Astrocyte (in vitro differentiated cells and primary cell): ENCODE measurements at regions not wholly inside any gene's neighbourhood (a gene's known extent, or its start where the extent isn't known, plus 50 kb on each side); places are given as distances from the start of the nearest gene placed in this dataset.

Source experiments
- DNase-seq: peaks from one replicate; pipeline ENCODE4 v3.0.0-alpha.2; 2010; ENCODE audit warnings: low read depth
- FAIRE-seq: peaks from 2 replicates; lab custom pipeline; 2011; peaks lifted over from hg19 to GRCh38; lab: Jason Lieb, UNC
- H2AFZ ChIP-seq: 2 replicates; pipeline ENCODE4 v1.6.0; 2012; ENCODE audit warnings: low read depth, low read length, inconsistent platforms
- H3K27ac ChIP-seq: 2 replicates; pipeline ENCODE4 v1.5.1; 2011; ENCODE audit warnings: low read depth, low read length, inconsistent platforms
- H3K27me3 ChIP-seq: 2 replicates; pipeline ENCODE4 v1.6.0; 2011; ENCODE audit warnings: low read length, inconsistent platforms; ENCODE audit not compliant: insufficient read depth
- H3K36me3 ChIP-seq: 2 replicates; pipeline ENCODE4 v1.5.1; 2011; ENCODE audit warnings: low read length, inconsistent platforms; ENCODE audit not compliant: insufficient read depth
- H3K4me1 ChIP-seq: 2 replicates; pipeline ENCODE4 v1.5.1; 2011; ENCODE audit warnings: low read length, inconsistent platforms; ENCODE audit not compliant: insufficient read depth
- H3K4me2 ChIP-seq: 2 replicates; pipeline ENCODE4 v1.6.0; 2012; ENCODE audit warnings: low read length, inconsistent platforms
- H3K4me3 ChIP-seq: 2 replicates; pipeline ENCODE4 v1.5.1; 2011; ENCODE audit warnings: low read depth, mild to moderate bottlenecking, low read length, inconsistent platforms; ENCODE audit not compliant: insufficient read depth
- H3K79me2 ChIP-seq: 2 replicates; pipeline ENCODE4 v1.6.0; 2012; ENCODE audit warnings: mild to moderate bottlenecking, low read length, inconsistent platforms; ENCODE audit not compliant: insufficient read depth
- H3K9ac ChIP-seq: 2 replicates; pipeline ENCODE4 v1.6.0; 2012; ENCODE audit warnings: mild to moderate bottlenecking, low read length, inconsistent platforms
- H3K9me3 ChIP-seq: 2 replicates; pipeline ENCODE4 v1.5.1; 2012; ENCODE audit warnings: low read depth, mild to moderate bottlenecking, low read length, inconsistent platforms; ENCODE audit not compliant: insufficient read depth
- H4K20me1 ChIP-seq: 2 replicates; pipeline ENCODE4 v1.6.0; 2012; ENCODE audit warnings: low read length, inconsistent platforms; ENCODE audit not compliant: insufficient read depth
- H3K27ac Mint-ChIP-seq: one replicate; pipeline ENCODE4 v1.8.0; 2021; ENCODE audit warnings: mild to moderate bottlenecking, mixed read lengths; ENCODE audit not compliant: unreplicated experiment
- H3K27me3 Mint-ChIP-seq: one replicate; pipeline ENCODE4 v1.8.0; 2021; ENCODE audit warnings: low read depth, mixed read lengths; ENCODE audit not compliant: unreplicated experiment
- H3K36me3 Mint-ChIP-seq: one replicate; pipeline ENCODE4 v1.8.0; 2021; ENCODE audit warnings: low read depth, mixed read lengths; ENCODE audit not compliant: unreplicated experiment
- H3K4me1 Mint-ChIP-seq: one replicate; pipeline ENCODE4 v1.8.0; 2021; ENCODE audit warnings: low read depth, mixed read lengths; ENCODE audit not compliant: unreplicated experiment
- H3K4me3 Mint-ChIP-seq: one replicate; pipeline ENCODE4 v1.8.0; 2021; ENCODE audit warnings: mild to moderate bottlenecking, moderate library complexity, mixed read lengths; ENCODE audit not compliant: unreplicated experiment
- H3K9me3 Mint-ChIP-seq: one replicate; pipeline ENCODE4 v1.8.0; 2021; ENCODE audit warnings: mild to moderate bottlenecking, mixed read lengths; ENCODE audit not compliant: unreplicated experiment
- CTCF ChIP-seq: IDR thresholded peaks from 2 replicates; pipeline ENCODE4 v1.5.1; 2011; ENCODE audit warnings: low read depth, mild to moderate bottlenecking, inconsistent platforms, low read length, moderate library complexity; ENCODE audit not compliant: insufficient read depth
- EZH2 ChIP-seq: IDR thresholded peaks from 2 replicates; pipeline ENCODE4 v1.6.1; 2012; ENCODE audit warnings: mild to moderate bottlenecking, low read length, inconsistent platforms; ENCODE audit not compliant: insufficient read depth

GRCh38 chr5:133873449-133873848, 95.0 kb downstream of the C5orf15 start:
- no peak overlapping the region for H2AFZ ChIP-seq
- no peaks in the 10 kb centered on the region for H3K27me3 Mint-ChIP-seq
- TF ChIP-seq CTCF (no peak), EZH2 (no peak)
- H3K79me2 ChIP-seq: no peaks in the 10 kb centered on the region
- no peak overlapping the region for H3K4me3 Mint-ChIP-seq
- DNase-seq: peak; percentile 48
- peak overlapping the region; percentile 49 for H3K27ac ChIP-seq
- H3K4me3 ChIP-seq: no peak overlapping the region
- no peaks in the 10 kb centered on the region for H3K27me3 ChIP-seq
- H3K4me1 ChIP-seq: peaks cover 38% of the 10 kb centered on the region
- no peaks in the 10 kb centered on the region for H3K36me3 Mint-ChIP-seq
- H3K9ac ChIP-seq: peak overlapping the region; percentile 3
- H4K20me1 ChIP-seq: no peaks in the 10 kb centered on the region
- H3K4me1 Mint-ChIP-seq: peaks cover 43% of the 10 kb centered on the region
- peak overlapping the region; percentile 20 for H3K4me2 ChIP-seq
- H3K27ac Mint-ChIP-seq: peak overlapping the region; percentile 10
- H3K9me3 Mint-ChIP-seq: no peaks in the 10 kb centered on the region
- no peaks in the 10 kb centered on the region for H3K36me3 ChIP-seq
- FAIRE-seq: no peak
- H3K9me3 ChIP-seq: no peaks in the 10 kb centered on the region

- peaks cover 38% of the 10 kb centered on the region for H3K4me1 ChIP-seq
- H2AFZ ChIP-seq: no peak overlapping the region
- Mint-ChIP-seq H3K27me3 (peaks cover 24% of the 10 kb centered on the region), H3K27ac (no peak overlapping the region), H3K36me3 (no peaks in the 10 kb centered on the region), H3K9me3 (no peaks in the 10 kb centered on the region), H3K4me3 (no peak overlapping the region), H3K4me1 (peaks cover 31% of the 10 kb centered on the region)
- no peaks in the 10 kb centered on the region for H4K20me1 ChIP-seq
- H3K36me3 ChIP-seq: no peaks in the 10 kb centered on the region
- no peak overlapping the region for H3K9ac ChIP-seq
- TF ChIP-seq CTCF (no peak), EZH2 (no peak)
- DNase-seq (peak; percentile 98), FAIRE-seq (peak; percentile 65)
- H3K4me3 ChIP-seq: no peak overlapping the region
- peak overlapping the region; percentile 36 for H3K4me2 ChIP-seq
- H3K27ac ChIP-seq: peak overlapping the region; percentile 35
- no peaks in the 10 kb centered on the region for H3K79me2 ChIP-seq
- no peaks in the 10 kb centered on the region for H3K9me3 ChIP-seq
- H3K27me3 ChIP-seq: peaks cover 2% of the 10 kb centered on the region
These were observed 97.8 kb downstream of the C5orf15 start for GRCh38 chr5:133870661-133871060.

- Histone ChIP-seq H3K27ac (no peak overlapping the region), H3K36me3 (no peaks in the 10 kb centered on the region), H3K4me2 (peak overlapping the region; percentile 67), H2AFZ (peak overlapping the region; percentile 30), H4K20me1 (no peaks in the 10 kb centered on the region), H3K4me3 (no peak overlapping the region), H3K79me2 (no peaks in the 10 kb centered on the region), H3K9ac (no peak overlapping the region), H3K9me3 (no peaks in the 10 kb centered on the region), H3K4me1 (peaks cover 38% of the 10 kb centered on the region), H3K27me3 (peaks cover 2% of the 10 kb centered on the region)
- TF ChIP-seq CTCF (no peak), EZH2 (no peak)
- Mint-ChIP-seq H3K9me3 (peaks cover 2% of the 10 kb centered on the region), H3K27me3 (peaks cover 31% of the 10 kb centered on the region), H3K27ac (peak overlapping the region; percentile 27), H3K4me1 (peaks cover 29% of the 10 kb centered on the region), H3K4me3 (no peak overlapping the region), H3K36me3 (peaks cover 2% of the 10 kb centered on the region)
- FAIRE-seq (no peak), DNase-seq (no peak)
These were observed 98.7 kb downstream of the C5orf15 start for GRCh38 chr5:133869519-133870335.
